ENCODE measurements at regions not wholly inside any gene's neighbourhood (a gene's known extent, or its start where the extent isn't known, plus 50 kb on each side); places are given as distances from the start of the nearest gene placed in this dataset.

- Histone ChIP-seq H3K18ac (ENCODE audit: low read length) (no peak overlapping the region), H2AFZ (ENCODE audit: low read length) (no peak overlapping the region), H4K8ac (ENCODE audit: low read depth, low read length) (no peak overlapping the region), H3K79me1 (ENCODE audit: low read depth, low read length) (no peaks in the 10 kb centered on the region), H3K4me2 (ENCODE audit: insufficient read depth, low read length, poor library complexity, severe bottlenecking) (no peak overlapping the region), H2AK5ac (ENCODE audit: low read depth, low read length) (no peak overlapping the region), H3K9ac (ENCODE audit: low read depth, low read length, poor library complexity) (no peak overlapping the region), H3K23ac (ENCODE audit: low read depth, low read length, poor library complexity) (no peak overlapping the region), H2BK15ac (ENCODE audit: low read length) (no peak overlapping the region), H4K91ac (ENCODE audit: low read depth, low read length, poor library complexity) (no peak overlapping the region), H3K14ac (ENCODE audit: low read length) (no peak overlapping the region), H2BK120ac (ENCODE audit: low read depth, low read length) (no peak overlapping the region), H3K4me3 (ENCODE audit: low read length in 2 of 2) (no peak overlapping the region), H3K27me3 (ENCODE audit: control insufficient read depth in 3 of 3, insufficient read depth in 3 of 3, low read depth in 1 of 3, low read length in 3 of 3) (no peaks in the 10 kb centered on the region), H3K4ac (ENCODE audit: low read length) (no peak overlapping the region), H3K4me1 (ENCODE audit: control insufficient read depth in 2 of 2, insufficient read depth in 1 of 2, low read depth in 1 of 2, low read length in 2 of 2) (no peaks in the 10 kb centered on the region), H2BK12ac (ENCODE audit: low read length) (no peak overlapping the region), H3K9me3 (replicated peaks in 1 of 2; ENCODE audit: control insufficient read depth in 2 of 2, insufficient read depth in 1 of 2, low read depth in 1 of 2, low read length in 2 of 2) (no peaks in the 10 kb centered on the region), H2BK5ac (ENCODE audit: low read length) (no peak overlapping the region), H3K27ac (replicated peaks; ENCODE audit: low read length) (no peak overlapping the region), H3K36me3 (replicated peaks in 1 of 2; ENCODE audit: control insufficient read depth in 2 of 2, insufficient read depth in 2 of 2, low read length in 2 of 2) (no peaks in the 10 kb centered on the region)
- no peak for DNase-seq (ENCODE audit: low spot score)
- no CpG with 5 or more reads among the region's 1 CpG for WGBS, 2 donors (ENCODE audit: extremely low coverage in 2 of 2, insufficient read length in 2 of 2, insufficient replicate concordance in 1 of 2)
These were observed 70.9 kb upstream of the RNF152 start for GRCh38 chr18:61963705-61964104.

- Histone ChIP-seq H3K27ac (replicated peaks; ENCODE audit: low read length) (no peak overlapping the region), H3K4ac (ENCODE audit: low read length) (no peak overlapping the region), H3K27me3 (ENCODE audit: control insufficient read depth in 3 of 3, insufficient read depth in 3 of 3, low read depth in 1 of 3, low read length in 3 of 3) (no peaks in the 10 kb centered on the region), H2BK5ac (ENCODE audit: low read length) (no peak overlapping the region), H4K91ac (ENCODE audit: low read depth, low read length, poor library complexity) (no peak overlapping the region), H3K14ac (ENCODE audit: low read length) (no peak overlapping the region), H3K4me2 (ENCODE audit: insufficient read depth, low read length, poor library complexity, severe bottlenecking) (no peak overlapping the region), H3K4me3 (ENCODE audit: low read length in 2 of 2) (no peak overlapping the region), H3K18ac (ENCODE audit: low read length) (no peak overlapping the region), H2AK5ac (ENCODE audit: low read depth, low read length) (no peak overlapping the region), H2AFZ (ENCODE audit: low read length) (peak overlapping the region; percentile 11), H3K4me1 (ENCODE audit: control insufficient read depth in 2 of 2, insufficient read depth in 1 of 2, low read depth in 1 of 2, low read length in 2 of 2) (peaks cover 0 to 3% of the 10 kb centered on the region in 2 donors), H3K36me3 (replicated peaks in 1 of 2; ENCODE audit: control insufficient read depth in 2 of 2, insufficient read depth in 2 of 2, low read length in 2 of 2) (no peaks in the 10 kb centered on the region), H3K9me3 (replicated peaks in 1 of 2; ENCODE audit: control insufficient read depth in 2 of 2, insufficient read depth in 1 of 2, low read depth in 1 of 2, low read length in 2 of 2) (peaks cover 0 to 9% of the 10 kb centered on the region in 2 donors), H2BK120ac (ENCODE audit: low read depth, low read length) (no peak overlapping the region), H3K23ac (ENCODE audit: low read depth, low read length, poor library complexity) (no peak overlapping the region), H3K79me1 (ENCODE audit: low read depth, low read length) (no peaks in the 10 kb centered on the region), H4K8ac (ENCODE audit: low read depth, low read length) (no peak overlapping the region), H2BK15ac (ENCODE audit: low read length) (no peak overlapping the region), H2BK12ac (ENCODE audit: low read length) (no peak overlapping the region), H3K9ac (ENCODE audit: low read depth, low read length, poor library complexity) (no peak overlapping the region)
- no peak for DNase-seq (ENCODE audit: low spot score)
- WGBS, 2 donors (ENCODE audit: extremely low coverage in 2 of 2, insufficient read length in 2 of 2, insufficient replicate concordance in 1 of 2) = no CpG with 5 or more reads among the region's 13 CpGs
These were observed 65.2 kb upstream of the RNF152 start for GRCh38 chr18:61957801-61958516.

GRCh38 chr18:61955644-61956043 lies 62.8 kb upstream of the RNF152 start:
- Histone ChIP-seq H3K27me3 (ENCODE audit: control insufficient read depth in 3 of 3, insufficient read depth in 3 of 3, low read depth in 1 of 3, low read length in 3 of 3) (no peaks in the 10 kb centered on the region), H2AK5ac (ENCODE audit: low read depth, low read length) (no peak overlapping the region), H2BK5ac (ENCODE audit: low read length) (no peak overlapping the region), H3K23ac (ENCODE audit: low read depth, low read length, poor library complexity) (no peak overlapping the region), H4K8ac (ENCODE audit: low read depth, low read length) (no peak overlapping the region), H2BK120ac (ENCODE audit: low read depth, low read length) (no peak overlapping the region), H2BK15ac (ENCODE audit: low read length) (no peak overlapping the region), H3K4me1 (ENCODE audit: control insufficient read depth in 2 of 2, insufficient read depth in 1 of 2, low read depth in 1 of 2, low read length in 2 of 2) (peaks cover 3 to 5% of the 10 kb centered on the region in 2 donors), H4K91ac (ENCODE audit: low read depth, low read length, poor library complexity) (no peak overlapping the region), H3K18ac (ENCODE audit: low read length) (no peak overlapping the region), H2BK12ac (ENCODE audit: low read length) (no peak overlapping the region), H3K4me2 (ENCODE audit: insufficient read depth, low read length, poor library complexity, severe bottlenecking) (no peak overlapping the region), H3K4ac (ENCODE audit: low read length) (no peak overlapping the region), H2AFZ (ENCODE audit: low read length) (no peak overlapping the region), H3K4me3 (ENCODE audit: low read length in 2 of 2) (no peak overlapping the region), H3K79me1 (ENCODE audit: low read depth, low read length) (no peaks in the 10 kb centered on the region), H3K14ac (ENCODE audit: low read length) (no peak overlapping the region), H3K9me3 (replicated peaks in 1 of 2; ENCODE audit: control insufficient read depth in 2 of 2, insufficient read depth in 1 of 2, low read depth in 1 of 2, low read length in 2 of 2) (peaks cover 0 to 9% of the 10 kb centered on the region in 2 donors), H3K9ac (ENCODE audit: low read depth, low read length, poor library complexity) (no peak overlapping the region), H3K27ac (replicated peaks; ENCODE audit: low read length) (no peak overlapping the region), H3K36me3 (replicated peaks in 1 of 2; ENCODE audit: control insufficient read depth in 2 of 2, insufficient read depth in 2 of 2, low read length in 2 of 2) (no peaks in the 10 kb centered on the region)
- no CpG with 5 or more reads among the region's 2 CpGs for WGBS, 2 donors (ENCODE audit: extremely low coverage in 2 of 2, insufficient read length in 2 of 2, insufficient replicate concordance in 1 of 2)
- DNase-seq (ENCODE audit: low spot score) = no peak

GRCh38 chr18:61954096-61954746 lies 61.4 kb upstream of the RNF152 start:
- H2BK5ac ChIP-seq (ENCODE audit: low read length) = no peak overlapping the region
- no peak overlapping the region for H2AK5ac ChIP-seq (ENCODE audit: low read depth, low read length)
- no peak overlapping the region for H3K9ac ChIP-seq (ENCODE audit: low read depth, low read length, poor library complexity)
- H3K9me3 ChIP-seq (replicated peaks in 1 of 2; ENCODE audit: control insufficient read depth in 2 of 2, insufficient read depth in 1 of 2, low read depth in 1 of 2, low read length in 2 of 2) = peaks cover 0 to 9% of the 10 kb centered on the region in 2 donors
- H3K4me3 ChIP-seq (ENCODE audit: low read length in 2 of 2) = no peak overlapping the region
- H3K36me3 ChIP-seq (replicated peaks in 1 of 2; ENCODE audit: control insufficient read depth in 2 of 2, insufficient read depth in 2 of 2, low read length in 2 of 2) = no peaks in the 10 kb centered on the region
- no peak overlapping the region for H3K27ac ChIP-seq (replicated peaks; ENCODE audit: low read length)
- no peaks in the 10 kb centered on the region for H3K79me1 ChIP-seq (ENCODE audit: low read depth, low read length)
- H2AFZ ChIP-seq (ENCODE audit: low read length) = no peak overlapping the region
- no CpG with 5 or more reads among the region's 5 CpGs for WGBS, 2 donors (ENCODE audit: extremely low coverage in 2 of 2, insufficient read length in 2 of 2, insufficient replicate concordance in 1 of 2)
- peak overlapping the region; percentile 0 for H3K18ac ChIP-seq (ENCODE audit: low read length)
- H3K27me3 ChIP-seq (ENCODE audit: control insufficient read depth in 3 of 3, insufficient read depth in 3 of 3, low read depth in 1 of 3, low read length in 3 of 3) = no peaks in the 10 kb centered on the region
- H2BK12ac ChIP-seq (ENCODE audit: low read length) = peak overlapping the region; percentile 2
- DNase-seq (ENCODE audit: low spot score) = no peak
- no peak overlapping the region for H2BK15ac ChIP-seq (ENCODE audit: low read length)
- no peak overlapping the region for H2BK120ac ChIP-seq (ENCODE audit: low read depth, low read length)
- H3K4me2 ChIP-seq (ENCODE audit: insufficient read depth, low read length, poor library complexity, severe bottlenecking) = no peak overlapping the region
- no peak overlapping the region for H4K8ac ChIP-seq (ENCODE audit: low read depth, low read length)
- no peak overlapping the region for H3K4ac ChIP-seq (ENCODE audit: low read length)
- H3K14ac ChIP-seq (ENCODE audit: low read length) = no peak overlapping the region
- H3K4me1 ChIP-seq (ENCODE audit: control insufficient read depth in 2 of 2, insufficient read depth in 1 of 2, low read depth in 1 of 2, low read length in 2 of 2) = peaks cover 12 to 13% of the 10 kb centered on the region in 2 donors
- no peak overlapping the region for H3K23ac ChIP-seq (ENCODE audit: low read depth, low read length, poor library complexity)
- no peak overlapping the region for H4K91ac ChIP-seq (ENCODE audit: low read depth, low read length, poor library complexity)

Data from neuronal stem cell (in vitro differentiated cells).